ENCODE measurements at regions not wholly inside any gene's neighbourhood (a gene's known extent, or its start where the extent isn't known, plus 50 kb on each side); places are given as distances from the start of the nearest gene placed in this dataset.
A peak's percentile ranks its signal among the peaks of the same experiment; 100 is the strongest.

DNA sequence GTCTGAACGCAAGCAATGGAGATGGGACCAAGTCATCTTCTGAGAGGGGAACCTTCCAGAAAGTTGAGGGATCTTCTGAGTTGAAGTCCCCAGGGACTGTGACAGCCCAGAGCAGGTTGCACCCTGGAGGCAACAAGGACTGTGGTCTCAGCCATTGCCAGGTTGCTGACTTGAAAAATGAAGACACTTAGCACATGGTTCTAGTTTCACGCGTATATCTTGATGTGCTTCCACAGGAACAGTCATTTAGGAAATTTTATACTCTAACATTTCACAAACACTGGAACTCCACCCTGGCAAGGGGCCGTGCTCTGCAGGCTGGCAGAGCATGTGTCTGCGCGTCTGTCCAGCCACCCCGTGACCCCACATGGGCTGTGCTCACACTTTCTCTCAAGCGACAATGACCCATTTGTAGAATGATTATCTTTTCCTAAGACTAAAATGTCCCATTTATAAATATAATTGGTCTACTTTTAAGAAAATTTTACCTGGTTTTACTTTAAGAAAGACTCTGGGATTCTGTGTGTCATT, 157.0 kb downstream of the ERMARD start:
- H3K79me2 ChIP-seq (ENCODE audit: insufficient read depth, low read length): no peaks in the 10 kb centered on the region
- intact Hi-C loops (cut with micrococcal nuclease): no loop called here

DNA sequence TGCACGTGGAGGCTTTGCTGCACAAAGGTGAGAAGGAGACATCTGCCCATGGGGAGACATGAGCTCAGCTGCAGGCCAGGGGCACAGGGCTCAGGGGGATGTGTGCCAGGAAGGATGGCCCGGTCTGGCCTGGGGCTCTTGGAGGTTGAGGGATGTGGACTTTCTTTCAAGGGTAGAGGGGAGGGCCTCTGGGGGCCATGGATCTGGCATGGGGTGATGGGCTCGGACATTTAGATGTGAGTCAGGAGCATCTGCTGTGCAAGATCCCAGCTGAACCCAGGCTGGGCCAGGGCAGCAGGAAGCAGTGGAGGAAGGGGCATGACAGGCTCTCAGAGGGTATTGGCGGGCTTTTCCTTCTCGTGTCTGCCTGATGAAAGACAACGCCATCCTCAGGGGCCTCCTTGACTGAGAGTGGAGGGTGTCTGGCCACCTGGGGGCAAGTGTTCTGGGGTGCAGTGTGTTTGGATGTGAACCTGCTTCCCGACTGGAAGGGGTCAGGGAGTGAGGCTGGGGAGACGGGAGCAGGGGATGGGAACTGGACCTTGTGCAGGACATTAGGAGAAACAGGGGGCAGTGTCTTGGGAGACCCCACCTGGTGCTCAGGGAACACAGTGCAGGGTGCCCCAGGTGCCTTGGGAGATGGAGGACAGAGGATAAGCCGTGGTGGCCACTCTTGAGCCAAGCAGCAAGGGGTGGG, 156.1 kb downstream of the ERMARD start:
- no peaks in the 10 kb centered on the region for H3K79me2 ChIP-seq (ENCODE audit: insufficient read depth, low read length)
- intact Hi-C loops (cut with micrococcal nuclease): no loop called here
- H3K36me3 ChIP-seq (replicated peaks in 1 of 2; ENCODE audit: control insufficient read depth in 1 of 2, insufficient read depth in 2 of 2, low read length in 2 of 2): no peaks in the 10 kb centered on the region
- H3K27ac ChIP-seq (ENCODE audit: low read depth in 1 of 2, low read length in 2 of 2): no peak overlapping the region
- H4K20me1 ChIP-seq (ENCODE audit: insufficient read depth, low read length): no peaks in the 10 kb centered on the region
- Mint-ChIP-seq H3K27ac (peak overlapping the region in 1 of 7 donors; percentile 51), H3K4me1 (peaks cover 7% of the 10 kb centered on the region), H3K36me3 (no peaks in the 10 kb centered on the region), H3K4me3 (no peak overlapping the region), H3K27me3 (ENCODE audit: low read depth in 3 of 3) (peaks cover 2 to 8% (median 4%) of the 10 kb centered on the region in 3 donors), H3K9me3 (peaks cover 0 to 4% (median 0%) of the 10 kb centered on the region in 7 donors)
- H3K9ac ChIP-seq (ENCODE audit: insufficient read depth, low read length, poor library complexity, severe bottlenecking): no peak overlapping the region
- peaks cover 0 to under 1% of the 10 kb centered on the region in 2 donors for H3K9me3 ChIP-seq (replicated peaks in 1 of 2; ENCODE audit: control insufficient read depth in 1 of 2, insufficient read depth in 1 of 2, low read length in 2 of 2)
- WGBS (ENCODE audit: insufficient coverage): 88% methylated on average over 7 of the region's 9 CpGs
- DNase-seq: no peak
- TF ChIP-seq, protein P1, sequence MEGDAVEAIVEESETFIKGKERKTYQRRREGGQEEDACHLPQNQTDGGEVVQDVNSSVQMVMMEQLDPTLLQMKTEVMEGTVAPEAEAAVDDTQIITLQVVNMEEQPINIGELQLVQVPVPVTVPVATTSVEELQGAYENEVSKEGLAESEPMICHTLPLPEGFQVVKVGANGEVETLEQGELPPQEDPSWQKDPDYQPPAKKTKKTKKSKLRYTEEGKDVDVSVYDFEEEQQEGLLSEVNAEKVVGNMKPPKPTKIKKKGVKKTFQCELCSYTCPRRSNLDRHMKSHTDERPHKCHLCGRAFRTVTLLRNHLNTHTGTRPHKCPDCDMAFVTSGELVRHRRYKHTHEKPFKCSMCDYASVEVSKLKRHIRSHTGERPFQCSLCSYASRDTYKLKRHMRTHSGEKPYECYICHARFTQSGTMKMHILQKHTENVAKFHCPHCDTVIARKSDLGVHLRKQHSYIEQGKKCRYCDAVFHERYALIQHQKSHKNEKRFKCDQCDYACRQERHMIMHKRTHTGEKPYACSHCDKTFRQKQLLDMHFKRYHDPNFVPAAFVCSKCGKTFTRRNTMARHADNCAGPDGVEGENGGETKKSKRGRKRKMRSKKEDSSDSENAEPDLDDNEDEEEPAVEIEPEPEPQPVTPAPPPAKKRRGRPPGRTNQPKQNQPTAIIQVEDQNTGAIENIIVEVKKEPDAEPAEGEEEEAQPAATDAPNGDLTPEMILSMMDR (IDR thresholded peaks at IDR 0.05): no peak
- no peaks in the 10 kb centered on the region for H3K27me3 ChIP-seq (ENCODE audit: control insufficient read depth in 2 of 2, insufficient read depth in 2 of 2, low read length in 2 of 2)
- peaks cover 7 to 9% of the 10 kb centered on the region in 2 donors for H3K4me1 ChIP-seq (ENCODE audit: control insufficient read depth in 1 of 2, insufficient read depth in 2 of 2, low read length in 2 of 2)
- H3K4me2 ChIP-seq (replicated peaks; ENCODE audit: extremely low read depth, low read length, poor library complexity, severe bottlenecking): no peak overlapping the region
- H3K4me3 ChIP-seq (replicated peaks in 1 of 3; ENCODE audit: low read depth in 2 of 3, low read length in 3 of 3): no peak overlapping the region
- no peak overlapping the region for H2AFZ ChIP-seq (ENCODE audit: insufficient read depth, low read depth, low read length, poor library complexity, severe bottlenecking)

More for the DNA sequence above, 157.0 kb downstream of the ERMARD start:
- H3K27me3 Mint-ChIP-seq (ENCODE audit: low read depth in 3 of 3): peaks cover 2 to 5% (median 4%) of the 10 kb centered on the region in 3 donors
- H2AFZ ChIP-seq (ENCODE audit: insufficient read depth, low read depth, low read length, poor library complexity, severe bottlenecking): no peak overlapping the region
- no peaks in the 10 kb centered on the region for H3K9me3 ChIP-seq (replicated peaks in 1 of 2; ENCODE audit: control insufficient read depth in 1 of 2, insufficient read depth in 1 of 2, low read length in 2 of 2)
- TF ChIP-seq, protein P1 (IDR thresholded peaks at IDR 0.05): no peak
- no peaks in the 10 kb centered on the region for H3K27me3 ChIP-seq (ENCODE audit: control insufficient read depth in 2 of 2, insufficient read depth in 2 of 2, low read length in 2 of 2)
- H3K36me3 ChIP-seq (replicated peaks in 1 of 2; ENCODE audit: control insufficient read depth in 1 of 2, insufficient read depth in 2 of 2, low read length in 2 of 2): no peaks in the 10 kb centered on the region
- peaks cover 0 to 1% (median 0%) of the 10 kb centered on the region in 7 donors for H3K9me3 Mint-ChIP-seq
- H3K4me3 ChIP-seq (replicated peaks in 1 of 3; ENCODE audit: low read depth in 2 of 3, low read length in 3 of 3): no peak overlapping the region
- no peaks in the 10 kb centered on the region for H4K20me1 ChIP-seq (ENCODE audit: insufficient read depth, low read length)
- no peak overlapping the region for H3K27ac Mint-ChIP-seq
- 98% methylated on average over 3 of the region's 8 CpGs for WGBS (ENCODE audit: insufficient coverage)
- H3K4me1 ChIP-seq (ENCODE audit: control insufficient read depth in 1 of 2, insufficient read depth in 2 of 2, low read length in 2 of 2): peaks cover 15 to 18% of the 10 kb centered on the region in 2 donors
- no peak overlapping the region for H3K27ac ChIP-seq (ENCODE audit: low read depth in 1 of 2, low read length in 2 of 2)
- H3K4me1 Mint-ChIP-seq: peaks cover 15% of the 10 kb centered on the region
- H3K9ac ChIP-seq (ENCODE audit: insufficient read depth, low read length, poor library complexity, severe bottlenecking): no peak overlapping the region
- no peak for DNase-seq
- no peak overlapping the region for H3K4me3 Mint-ChIP-seq
- H3K4me2 ChIP-seq (replicated peaks; ENCODE audit: extremely low read depth, low read length, poor library complexity, severe bottlenecking): no peak overlapping the region
- H3K36me3 Mint-ChIP-seq: no peaks in the 10 kb centered on the region

All from CD14-positive monocyte (primary cell).